Keratinocyte (primary cell): ENCODE measurements at regions not wholly inside any gene's neighbourhood (a gene's known extent, or its start where the extent isn't known, plus 50 kb on each side); places are given as distances from the start of the nearest gene placed in this dataset.

ENCODE experiments used
- EZH2 ChIP-seq: IDR thresholded peaks from one replicate; pipeline ENCODE4 v1.6.1; 2012; ENCODE audit warnings: inconsistent platforms, mild to moderate bottlenecking, low read length, moderate library complexity
- TF ChIP-seq, protein P1 (sequence below), 3 experiments: IDR thresholded peaks in 1 of 3; conservative IDR thresholded peaks in 1 of 3; optimal IDR thresholded peaks in 1 of 3; 2 replicates in 2 of 3; 3 replicates in 1 of 3; pipeline versions ENCODE3 to v1.5.1; 2011; ENCODE audit warnings: low read length in 3 of 3, mild to moderate bottlenecking in 3 of 3, moderate library complexity in 2 of 3, control low read depth in 1 of 3, inconsistent platforms in 1 of 3; ENCODE audit not compliant: insufficient read depth in 2 of 3; ENCODE audit errors: extremely low read depth in 1 of 3

DNA sequence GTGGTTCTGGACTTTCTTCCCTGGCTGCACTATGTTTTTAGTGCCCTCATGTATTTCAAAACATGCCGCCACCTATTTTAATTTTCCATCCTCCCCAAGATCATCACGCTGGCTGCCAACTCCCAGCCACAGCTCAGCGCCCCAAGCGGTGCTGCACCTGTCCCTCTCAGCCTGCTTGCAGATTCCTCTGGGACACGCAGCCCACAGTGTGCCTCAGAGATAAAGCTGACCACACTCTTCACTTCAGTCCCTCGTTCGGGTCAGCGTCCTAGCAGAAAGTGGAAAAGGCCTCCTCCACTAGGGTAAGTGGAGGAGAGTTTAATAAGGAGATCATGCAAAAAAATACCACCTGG is 56.2 kb upstream of the CKS2 start:
- TF ChIP-seq, protein P1, sequence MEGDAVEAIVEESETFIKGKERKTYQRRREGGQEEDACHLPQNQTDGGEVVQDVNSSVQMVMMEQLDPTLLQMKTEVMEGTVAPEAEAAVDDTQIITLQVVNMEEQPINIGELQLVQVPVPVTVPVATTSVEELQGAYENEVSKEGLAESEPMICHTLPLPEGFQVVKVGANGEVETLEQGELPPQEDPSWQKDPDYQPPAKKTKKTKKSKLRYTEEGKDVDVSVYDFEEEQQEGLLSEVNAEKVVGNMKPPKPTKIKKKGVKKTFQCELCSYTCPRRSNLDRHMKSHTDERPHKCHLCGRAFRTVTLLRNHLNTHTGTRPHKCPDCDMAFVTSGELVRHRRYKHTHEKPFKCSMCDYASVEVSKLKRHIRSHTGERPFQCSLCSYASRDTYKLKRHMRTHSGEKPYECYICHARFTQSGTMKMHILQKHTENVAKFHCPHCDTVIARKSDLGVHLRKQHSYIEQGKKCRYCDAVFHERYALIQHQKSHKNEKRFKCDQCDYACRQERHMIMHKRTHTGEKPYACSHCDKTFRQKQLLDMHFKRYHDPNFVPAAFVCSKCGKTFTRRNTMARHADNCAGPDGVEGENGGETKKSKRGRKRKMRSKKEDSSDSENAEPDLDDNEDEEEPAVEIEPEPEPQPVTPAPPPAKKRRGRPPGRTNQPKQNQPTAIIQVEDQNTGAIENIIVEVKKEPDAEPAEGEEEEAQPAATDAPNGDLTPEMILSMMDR (optimal IDR thresholded peaks at IDR 0.05 in 1 of 3, IDR thresholded peaks at IDR 0.05 in 1 of 3, conservative IDR thresholded peaks at IDR 0.05 in 1 of 3; ENCODE audit: extremely low read depth in 1 of 3, insufficient read depth in 2 of 3, low read length in 3 of 3), result no peak
- no peak for TF ChIP-seq EZH2
